GM21717 (cell line): ENCODE measurements at regions not wholly inside any gene's neighbourhood (a gene's known extent, or its start where the extent isn't known, plus 50 kb on each side); places are given as distances from the start of the nearest gene placed in this dataset.

Experiments used
- ATAC-seq: cut with Tn5 transposase; IDR thresholded peaks from one replicate; pipeline ENCODE4 v1.9.1; 2021; ENCODE audit warnings: mild to moderate bottlenecking, moderate library complexity; ENCODE audit not compliant: unreplicated experiment

GRCh38 chr20:11429889-11430519 lies 487.7 kb upstream of the BTBD3 start:
- no peak for ATAC-seq

DNA sequence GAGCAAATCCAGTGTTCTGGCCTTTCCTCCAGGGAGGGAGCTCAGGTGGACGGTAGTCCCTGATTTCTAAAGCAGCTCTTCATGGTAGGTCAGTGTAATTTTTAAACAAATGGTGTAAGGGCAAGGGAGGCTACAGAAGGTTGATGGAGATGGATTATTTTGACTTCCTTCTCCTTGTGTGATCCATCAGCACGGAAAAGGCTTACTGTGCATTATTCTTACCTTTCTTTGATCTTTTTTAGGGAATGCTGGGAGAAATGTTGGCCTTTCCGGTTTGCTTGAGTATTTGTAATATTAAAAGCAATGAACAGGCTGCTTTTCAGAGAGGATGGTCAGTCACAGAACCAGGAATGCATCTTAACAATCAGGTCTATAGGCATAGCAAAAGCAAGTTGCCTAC lies 487.0 kb upstream of the BTBD3 start:
- no peak for ATAC-seq

- no peak for ATAC-seq
Measured at GRCh38 chr20:11431621-11432020, 486.1 kb upstream of the BTBD3 start.

- no peak for ATAC-seq
Measured at GRCh38 chr20:11432407-11432806, 485.3 kb upstream of the BTBD3 start.

GRCh38 chr20:11436113-11436905 lies 481.4 kb upstream of the BTBD3 start:
- ATAC-seq = no peak

GRCh38 chr20:11437090-11437489 lies 480.6 kb upstream of the BTBD3 start:
- no peak for ATAC-seq

DNA sequence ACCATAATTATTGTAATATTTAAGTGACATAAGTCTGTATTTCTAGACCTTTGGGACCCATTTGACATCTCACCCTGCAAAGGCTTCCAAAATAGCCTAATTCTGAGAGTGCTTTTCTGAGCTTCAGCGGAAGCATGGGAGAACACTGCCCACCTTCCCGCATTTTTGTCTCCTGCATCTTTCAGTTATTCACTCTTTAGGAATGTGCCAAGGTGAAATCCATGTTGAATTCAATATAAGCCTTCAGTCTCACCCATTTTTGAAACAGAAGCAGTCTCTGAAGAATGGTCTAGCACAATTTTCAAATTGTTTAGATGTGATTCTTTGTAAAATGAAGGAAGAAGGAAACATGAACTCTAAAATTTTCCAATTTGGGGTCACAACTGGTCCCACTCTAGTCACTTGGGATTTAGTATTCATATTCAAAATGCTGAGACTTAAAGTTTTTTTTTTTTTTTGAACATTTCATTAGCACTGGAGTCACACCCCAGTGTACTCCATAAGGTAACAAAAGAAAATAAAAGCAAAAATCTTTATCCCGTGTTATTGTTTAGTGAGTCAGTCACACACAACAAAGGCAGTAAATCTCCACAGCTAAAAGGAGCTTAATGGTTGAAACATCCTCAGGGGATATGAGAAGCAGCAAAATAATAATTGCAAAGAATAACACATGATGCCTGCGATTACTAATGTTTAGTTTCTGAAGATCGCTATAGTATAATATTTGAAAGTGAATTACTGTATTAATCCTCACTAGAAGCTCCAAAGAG lies 479.9 kb upstream of the BTBD3 start:
- ATAC-seq = no peak

DNA sequence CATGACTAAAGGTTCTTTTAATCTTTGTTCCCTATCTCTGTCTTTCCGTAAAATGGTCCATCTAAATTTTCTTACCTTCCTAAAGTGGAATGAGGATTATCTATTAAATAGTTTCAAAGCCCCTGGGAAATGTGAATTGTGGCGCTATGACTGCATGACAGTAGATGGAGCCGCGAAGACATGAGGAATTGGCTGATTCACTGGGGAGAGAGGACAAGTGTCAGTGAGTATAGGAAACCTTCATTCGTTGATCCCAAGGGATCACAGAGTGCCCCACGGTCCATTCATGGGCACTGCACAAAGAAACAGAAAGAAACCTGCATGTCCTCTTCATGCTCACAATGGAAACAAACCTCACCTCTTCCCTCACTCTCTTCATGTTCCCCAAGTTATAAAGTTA lies 479.3 kb upstream of the BTBD3 start:
- ATAC-seq = no peak

GRCh38 chr20:11443382-11444119 lies 474.1 kb upstream of the BTBD3 start:
- ATAC-seq = no peak

GRCh38 chr20:11445161-11445560 lies 472.5 kb upstream of the BTBD3 start:
- ATAC-seq = no peak

GRCh38 chr20:11445891-11446290 lies 471.8 kb upstream of the BTBD3 start:
- no peak for ATAC-seq

DNA sequence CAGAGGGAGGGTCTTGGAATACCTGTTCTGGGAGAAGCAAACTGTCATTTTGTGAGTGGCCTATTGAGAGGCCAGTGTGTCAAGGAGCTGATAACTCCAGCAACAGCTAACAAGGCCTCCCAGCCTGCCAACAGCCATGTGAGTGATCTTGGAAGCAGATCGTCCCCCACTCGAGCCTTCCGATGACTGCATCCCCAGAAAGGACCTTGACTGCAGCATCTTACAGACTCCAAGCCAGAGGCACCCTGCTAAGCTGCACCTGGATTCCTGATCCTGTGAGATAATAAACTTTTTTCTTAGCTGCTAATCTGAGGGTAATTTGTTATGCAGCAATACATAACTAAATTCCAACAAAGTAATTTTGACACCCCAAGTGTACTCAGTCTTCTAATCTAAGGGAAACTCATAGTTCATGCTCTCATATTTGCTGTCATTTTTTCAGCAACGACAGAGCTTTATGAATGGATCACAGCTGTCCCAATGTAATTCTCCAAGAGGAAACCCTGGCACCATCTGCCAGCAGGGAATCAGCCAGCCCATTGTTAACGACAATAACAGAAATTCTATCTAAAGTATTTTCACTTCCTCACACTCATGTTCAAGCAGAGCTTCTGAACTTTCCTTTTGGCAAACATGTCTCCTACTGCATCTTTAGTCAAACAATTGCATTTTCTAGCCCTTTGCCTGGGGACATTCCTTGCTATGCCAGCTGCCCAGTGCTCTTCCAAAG lies 470.2 kb upstream of the BTBD3 start:
- ATAC-seq = no peak

DNA sequence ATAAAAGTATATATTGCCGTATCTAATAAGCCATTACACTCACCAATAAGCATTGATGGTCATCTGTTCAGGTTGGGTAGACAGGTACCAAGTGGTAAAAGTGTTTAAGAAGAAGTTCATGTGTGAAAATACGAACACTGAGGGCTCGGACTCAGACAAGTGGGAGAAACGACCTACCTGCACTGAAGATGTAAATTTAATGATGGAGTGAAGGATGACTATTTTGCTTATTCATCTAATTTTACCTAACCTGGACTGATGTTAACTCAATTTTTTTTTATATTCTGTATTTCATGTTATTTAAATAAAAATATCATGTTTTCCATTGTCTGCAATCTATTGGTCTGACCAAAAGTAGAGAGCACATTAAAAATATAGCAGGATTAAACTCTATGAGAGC lies 469.1 kb upstream of the BTBD3 start:
- ATAC-seq = no peak

- ATAC-seq = no peak
Measured at GRCh38 chr20:11451793-11452291, 465.9 kb upstream of the BTBD3 start.

- ATAC-seq = no peak
Measured at GRCh38 chr20:11452326-11452725, 465.4 kb upstream of the BTBD3 start.

DNA sequence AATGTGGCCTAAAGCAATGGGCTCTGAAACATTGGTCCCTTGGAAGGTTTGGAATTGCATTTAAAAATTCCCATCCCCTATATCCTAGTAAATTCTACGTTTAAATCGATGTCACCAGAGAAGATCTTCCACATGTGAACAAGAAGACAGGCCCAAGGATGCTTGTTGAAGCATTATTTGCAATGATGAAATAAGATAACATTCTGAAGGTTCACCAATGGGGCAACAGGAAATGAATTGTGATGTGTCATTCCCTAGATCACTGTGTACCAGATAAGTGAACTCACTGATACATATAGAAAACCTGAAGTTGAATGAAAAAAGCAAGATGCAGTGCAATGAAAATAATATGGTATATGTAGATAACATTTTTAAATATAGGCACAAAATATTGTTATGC lies 464.3 kb upstream of the BTBD3 start:
- no peak for ATAC-seq

GRCh38 chr20:11454966-11455799 lies 462.5 kb upstream of the BTBD3 start:
- ATAC-seq = no peak

DNA sequence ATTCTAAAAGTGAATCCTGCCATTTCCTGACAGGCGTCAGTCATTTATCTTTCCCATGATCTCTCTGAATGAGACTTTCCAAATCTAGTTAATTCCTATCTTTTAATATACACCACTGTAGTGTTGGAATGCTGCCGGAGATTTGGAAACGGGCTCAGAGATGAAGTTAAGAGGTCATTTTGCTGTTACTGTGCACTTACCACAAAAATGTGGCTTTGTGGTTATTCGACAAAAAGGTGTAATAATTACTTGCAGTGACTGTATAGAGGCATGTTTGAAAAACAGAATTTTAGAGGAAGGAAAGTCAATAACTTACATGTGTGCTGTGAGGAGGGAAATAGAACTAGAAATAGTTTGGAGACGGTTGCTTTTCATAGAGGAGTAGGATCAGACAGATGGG lies 460.2 kb upstream of the BTBD3 start:
- no peak for ATAC-seq

- no peak for ATAC-seq
Measured at GRCh38 chr20:11459090-11459890, 458.4 kb upstream of the BTBD3 start.
